Large intestine (tissue), 3 donors: ENCODE measurements at regions not wholly inside any gene's neighbourhood (a gene's known extent, or its start where the extent isn't known, plus 50 kb on each side); places are given as distances from the start of the nearest gene placed in this dataset.
"Not testable (repeated sequence)": the region's sequence is repeated elsewhere in the genome, so short reads cannot be mapped to it uniquely, and the experiment has no call there.

ENCODE experiments used
- DNase-seq, 2 donors: peaks; one replicate each; pipeline versions ENCODE4 v3.0.0 to v3.0.0-alpha.2; 2013
- H3K27ac ChIP-seq: one replicate; pipeline ENCODE4 v1.5.1; 2013; ENCODE audit warnings: low read length
- H3K27me3 ChIP-seq: 2 replicates; pipeline ENCODE4 v1.6.1; 2013; ENCODE audit warnings: low read length; ENCODE audit not compliant: control insufficient read depth, insufficient read depth
- H3K36me3 ChIP-seq: 2 replicates; pipeline ENCODE4 v1.6.1; 2013; ENCODE audit warnings: low read length; ENCODE audit not compliant: control insufficient read depth, insufficient read depth
- H3K4me1 ChIP-seq: one replicate; pipeline ENCODE4 v1.6.1; 2013; ENCODE audit warnings: low read length; ENCODE audit not compliant: control insufficient read depth, insufficient read depth
- H3K4me3 ChIP-seq: one replicate; pipeline ENCODE4 v1.5.1; 2013; ENCODE audit warnings: low read length
- H3K9me3 ChIP-seq: one replicate; pipeline ENCODE4 v1.6.1; 2013; ENCODE audit warnings: mild to moderate bottlenecking, low read depth, low read length, moderate library complexity; ENCODE audit not compliant: control insufficient read depth
- WGBS: methylation state at CpG from one replicate; pipeline ENCODE4 v1.1.5; 2013; ENCODE audit warnings: low lambda C conversion rate; ENCODE audit not compliant: insufficient coverage; 5-methylcytosine and 5-hydroxymethylcytosine counted together

DNA sequence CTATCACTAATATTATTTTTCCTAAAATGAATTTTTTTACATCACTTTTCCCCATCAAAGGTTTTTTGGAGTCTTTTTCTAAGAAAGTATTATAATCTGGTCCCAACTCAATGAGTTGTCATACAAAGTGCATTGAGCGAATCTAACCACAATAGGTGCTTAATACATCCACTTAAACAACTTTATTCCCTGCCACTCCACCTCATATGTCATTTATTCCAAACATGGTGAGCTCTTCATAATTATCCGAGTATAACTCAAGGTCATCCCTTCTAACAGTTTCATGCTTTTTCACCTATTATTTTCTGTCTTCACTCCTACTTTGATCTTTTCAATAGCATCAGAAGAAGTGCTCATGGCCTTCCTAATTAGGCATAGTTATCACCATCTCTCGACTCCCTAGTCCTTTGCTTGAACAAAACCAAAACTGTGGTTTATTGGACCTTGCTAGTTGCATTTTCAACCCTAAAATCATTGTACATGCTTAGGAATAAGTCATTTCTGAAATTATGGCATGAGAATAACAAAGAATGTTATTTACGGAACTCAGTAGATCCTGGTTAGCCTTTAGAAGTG, 754.7 kb upstream of the CTNND2 start:
- Histone ChIP-seq H3K27ac (no peak overlapping the region), H3K9me3 (peaks cover 7% of the 10 kb centered on the region), H3K4me3 (no peak overlapping the region), H3K36me3 (no peaks in the 10 kb centered on the region), H3K4me1 (no peaks in the 10 kb centered on the region), H3K27me3 (no peaks in the 10 kb centered on the region)
- DNase-seq, result no peak
- WGBS, result 78% methylated on average over 1 of the region's 4 CpGs

DNA sequence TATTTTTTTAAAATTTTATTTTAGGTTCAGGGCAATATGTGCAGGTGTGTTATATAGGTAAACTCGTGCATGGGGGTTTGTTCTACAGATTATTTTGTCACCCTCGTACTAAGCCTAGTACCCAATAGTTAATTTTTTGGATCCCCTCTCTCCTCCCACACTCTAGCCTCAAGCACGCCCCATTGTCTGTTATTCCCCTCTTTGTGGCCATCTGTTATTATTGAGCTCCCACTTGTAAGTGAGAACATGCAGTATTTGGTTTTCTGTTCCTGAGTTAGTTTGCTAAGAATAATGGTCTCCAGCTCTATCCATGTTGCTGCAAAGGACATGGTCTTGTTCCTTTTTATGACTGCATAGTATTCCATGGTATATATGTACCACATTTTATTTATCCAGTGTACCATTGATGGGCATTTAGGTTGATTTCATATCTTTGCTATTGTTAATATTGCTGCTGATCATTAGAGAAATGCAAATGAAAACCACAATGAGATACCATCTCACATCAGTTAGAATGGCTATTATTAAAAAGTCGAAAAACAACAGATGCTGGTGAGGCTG, 753.7 kb upstream of the CTNND2 start:
- H3K27ac ChIP-seq, H3K4me1 ChIP-seq, H3K4me3 ChIP-seq, DNase-seq, H3K27me3 ChIP-seq, H3K9me3 ChIP-seq, H3K36me3 ChIP-seq: not testable (repeated sequence)
- 84% methylated on average over 2 of the region's 4 CpGs for WGBS

DNA sequence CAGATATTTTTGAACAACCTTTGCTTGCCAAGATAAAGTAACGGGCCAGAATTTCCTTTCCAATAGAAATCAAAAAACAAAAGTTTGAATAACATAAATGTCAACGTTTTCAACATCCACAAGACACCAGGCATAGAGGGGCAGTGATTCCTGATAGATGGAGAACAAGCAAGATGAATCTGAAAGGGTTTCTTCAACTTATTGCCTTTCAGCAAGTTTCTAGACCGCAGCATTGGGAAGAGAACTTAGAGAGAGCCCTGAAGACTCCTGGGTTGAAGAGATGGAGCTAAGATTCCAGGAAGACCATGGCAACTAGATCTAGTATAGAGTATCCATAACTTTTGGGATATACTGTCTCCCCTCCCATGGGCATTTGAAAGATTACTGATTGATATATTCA, 751.4 kb upstream of the CTNND2 start:
- H3K27me3 ChIP-seq, result no peaks in the 10 kb centered on the region
- H3K9me3 ChIP-seq, result no peaks in the 10 kb centered on the region
- H3K4me1 ChIP-seq, result no peaks in the 10 kb centered on the region
- no peaks in the 10 kb centered on the region for H3K36me3 ChIP-seq
- H3K4me3 ChIP-seq, result no peak overlapping the region
- no peak for DNase-seq
- H3K27ac ChIP-seq, result no peak overlapping the region
- 90% methylated on average over 2 of the region's 3 CpGs for WGBS

DNA sequence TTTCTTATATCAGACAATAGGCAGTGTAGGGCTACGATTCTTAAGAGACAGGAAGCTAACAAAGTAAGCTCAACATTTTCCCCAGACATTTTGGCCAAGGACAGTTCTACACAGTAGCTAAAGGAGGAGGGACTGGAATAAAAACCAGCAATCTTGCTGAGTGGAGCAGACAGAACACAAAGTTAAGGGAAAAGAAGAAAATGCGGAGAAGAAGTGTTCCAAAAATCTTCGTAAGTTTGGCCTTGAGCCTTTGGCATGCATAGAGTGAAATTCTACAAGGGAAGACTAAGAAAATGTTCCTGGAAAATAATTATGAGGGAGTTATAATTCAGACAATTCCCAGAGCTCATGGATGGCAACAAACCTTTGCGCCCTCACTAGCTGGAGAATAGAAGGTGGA, 748.0 kb upstream of the CTNND2 start:
- no peak overlapping the region for H3K27ac ChIP-seq
- 100% methylated on average over 2 of the region's 4 CpGs for WGBS
- no peaks in the 10 kb centered on the region for H3K4me1 ChIP-seq
- no peaks in the 10 kb centered on the region for H3K9me3 ChIP-seq
- no peaks in the 10 kb centered on the region for H3K36me3 ChIP-seq
- no peak for DNase-seq
- H3K27me3 ChIP-seq, result no peaks in the 10 kb centered on the region
- no peak overlapping the region for H3K4me3 ChIP-seq

DNA sequence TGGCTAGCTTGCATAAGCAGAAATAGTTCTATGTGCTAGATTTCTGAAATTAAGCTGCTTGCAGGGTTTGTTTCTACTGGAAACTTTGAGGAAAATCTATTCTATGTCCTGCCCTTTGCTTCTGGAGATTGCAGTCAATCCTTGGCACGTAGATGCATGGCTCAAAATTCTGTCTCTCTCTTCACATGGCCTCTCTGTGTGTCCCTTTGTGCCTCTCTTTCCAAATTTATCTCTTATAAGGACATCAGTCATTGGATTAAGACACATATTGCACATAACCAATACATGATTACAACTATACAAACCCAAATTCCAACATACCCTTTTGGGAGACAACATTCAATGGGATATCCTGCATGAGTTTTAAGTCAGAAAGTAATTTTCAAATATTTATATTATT, 744.3 kb upstream of the CTNND2 start:
- Histone ChIP-seq H3K27ac (no peak overlapping the region), H3K36me3 (no peaks in the 10 kb centered on the region), H3K4me3 (no peak overlapping the region), H3K9me3 (no peaks in the 10 kb centered on the region), H3K4me1 (no peaks in the 10 kb centered on the region), H3K27me3 (no peaks in the 10 kb centered on the region)
- no peak for DNase-seq
- 57% methylated on average over 1 of the region's 1 CpG for WGBS

DNA sequence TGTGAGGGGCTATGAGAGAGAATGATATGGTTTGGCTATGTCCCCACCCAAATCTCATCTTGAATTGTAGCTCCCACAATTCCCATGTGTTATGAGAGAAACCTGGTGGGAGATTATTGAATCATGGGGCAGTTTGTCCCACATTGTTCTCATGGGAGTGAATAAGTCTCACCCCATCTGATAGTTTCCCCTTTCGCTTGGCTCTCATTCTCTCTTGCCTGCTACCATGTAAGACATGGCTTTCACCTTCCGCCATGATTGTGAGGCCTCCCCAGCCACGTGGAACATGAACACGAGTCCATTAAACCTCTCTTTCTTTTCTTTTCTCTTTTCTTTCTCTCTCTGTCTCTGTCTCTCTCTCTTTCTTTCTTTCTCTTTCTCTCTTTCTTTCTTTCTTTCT, 743.4 kb upstream of the CTNND2 start:
- H3K27me3 ChIP-seq, result no peaks in the 10 kb centered on the region
- H3K4me3 ChIP-seq, result no peak overlapping the region
- H3K36me3 ChIP-seq, result no peaks in the 10 kb centered on the region
- 84% methylated on average over 4 of the region's 4 CpGs for WGBS
- H3K9me3 ChIP-seq, result no peaks in the 10 kb centered on the region
- H3K27ac ChIP-seq, result no peak overlapping the region
- H3K4me1 ChIP-seq, result no peaks in the 10 kb centered on the region
- DNase-seq, result no peak

DNA sequence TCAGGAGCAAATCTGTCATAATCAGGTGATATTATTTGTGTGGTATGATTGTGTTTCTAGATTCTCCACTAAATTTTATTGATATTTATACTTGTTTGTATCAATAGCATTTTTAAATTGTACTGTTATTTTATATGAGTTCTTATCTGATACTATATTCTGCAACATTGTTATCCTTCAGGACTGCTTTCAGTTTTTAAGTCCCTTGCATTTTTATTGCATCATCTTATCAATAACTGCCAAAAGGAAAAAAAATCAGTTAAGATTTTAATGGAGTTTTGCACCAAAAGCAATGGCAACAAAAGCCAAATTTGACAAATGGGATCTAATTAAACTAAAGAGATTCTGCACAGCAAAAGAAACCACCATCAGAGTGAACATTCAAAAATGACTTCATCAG, 741.3 kb upstream of the CTNND2 start:
- Histone ChIP-seq H3K4me3 (no peak overlapping the region), H3K27ac (no peak overlapping the region), H3K4me1 (no peaks in the 10 kb centered on the region), H3K36me3 (no peaks in the 10 kb centered on the region), H3K9me3 (no peaks in the 10 kb centered on the region), H3K27me3 (no peaks in the 10 kb centered on the region)
- DNase-seq, result no peak

DNA sequence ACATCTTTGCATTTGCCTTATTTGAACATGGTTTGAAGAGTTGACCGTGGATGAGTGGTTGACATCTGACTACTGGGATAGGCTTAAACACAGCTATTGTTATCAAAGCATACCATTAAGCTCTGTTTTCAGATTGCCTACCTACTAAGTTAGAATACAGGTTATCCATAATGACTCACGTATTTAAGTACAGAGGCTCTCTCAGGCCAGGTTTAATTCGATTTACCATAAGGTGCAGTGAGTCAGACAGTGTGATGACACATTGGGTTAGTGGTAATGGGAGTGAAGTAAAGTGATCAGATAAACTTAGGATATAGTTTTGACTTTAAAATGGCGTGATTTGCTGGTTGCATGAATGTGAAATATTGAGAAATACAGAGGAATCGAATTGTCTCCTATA, 732.0 kb upstream of the CTNND2 start:
- H3K27me3 ChIP-seq, result no peaks in the 10 kb centered on the region
- 83% methylated on average over 2 of the region's 5 CpGs for WGBS
- H3K36me3 ChIP-seq, result no peaks in the 10 kb centered on the region
- no peaks in the 10 kb centered on the region for H3K4me1 ChIP-seq
- no peak for DNase-seq
- H3K4me3 ChIP-seq, result no peak overlapping the region
- H3K27ac ChIP-seq, result no peak overlapping the region
- H3K9me3 ChIP-seq, result no peaks in the 10 kb centered on the region

DNA sequence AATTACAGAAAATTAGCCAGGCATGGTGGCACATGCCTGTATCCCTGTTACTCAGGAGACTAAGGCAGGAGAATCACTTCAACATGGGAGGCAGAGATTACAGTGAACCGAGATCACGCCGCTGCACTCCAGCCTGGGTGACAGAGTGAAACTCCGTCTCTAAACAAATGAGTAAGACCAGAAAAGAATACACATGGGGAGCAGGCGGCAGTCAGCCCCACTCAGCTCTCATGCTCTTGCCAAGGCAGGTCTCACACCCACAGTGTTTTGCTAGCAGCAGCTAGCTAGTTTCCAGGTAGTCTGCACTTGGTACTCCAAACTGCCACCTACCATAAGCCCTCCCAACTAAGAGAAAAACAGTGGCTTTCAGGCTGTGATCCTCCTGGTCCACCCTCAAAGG, 722.3 kb upstream of the CTNND2 start:
- H3K9me3 ChIP-seq, result no peaks in the 10 kb centered on the region
- no peak overlapping the region for H3K4me3 ChIP-seq
- no CpG with 5 or more reads among the region's 5 CpGs for WGBS
- no peaks in the 10 kb centered on the region for H3K4me1 ChIP-seq
- no peak for DNase-seq
- H3K27ac ChIP-seq, result no peak overlapping the region
- no peaks in the 10 kb centered on the region for H3K36me3 ChIP-seq
- H3K27me3 ChIP-seq, result no peaks in the 10 kb centered on the region

DNA sequence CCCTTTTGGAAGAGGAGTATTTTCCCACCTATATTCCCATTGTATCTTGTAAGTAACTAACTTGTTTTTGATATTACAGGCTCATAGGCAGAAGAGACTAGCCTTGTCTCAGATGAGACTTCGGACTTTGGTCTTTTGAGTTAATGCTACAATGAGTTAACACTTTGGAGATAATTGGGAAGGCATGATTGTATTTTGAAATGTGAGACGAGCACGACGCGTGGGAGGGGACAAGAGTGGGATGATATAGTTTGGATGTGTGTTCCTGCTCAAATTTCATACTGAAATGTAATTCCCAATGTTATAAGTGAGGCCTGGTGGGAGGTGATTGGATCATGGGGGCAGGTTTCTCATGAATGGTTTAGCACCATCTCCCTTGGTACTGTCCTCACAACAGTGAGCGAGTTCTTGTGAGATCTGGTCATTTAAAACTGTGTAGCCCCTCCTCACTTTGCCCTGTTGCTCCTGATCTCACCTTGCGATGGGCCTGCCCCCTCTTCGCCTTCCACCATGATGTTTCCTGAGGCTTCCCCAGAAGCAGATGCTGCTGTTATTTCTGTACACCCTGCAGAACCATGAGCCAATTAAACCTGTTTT, 721.5 kb upstream of the CTNND2 start:
- Histone ChIP-seq H3K4me3 (no peak overlapping the region), H3K4me1 (no peaks in the 10 kb centered on the region), H3K27me3 (no peaks in the 10 kb centered on the region), H3K27ac (no peak overlapping the region), H3K9me3 (no peaks in the 10 kb centered on the region), H3K36me3 (no peaks in the 10 kb centered on the region)
- no CpG with 5 or more reads among the region's 8 CpGs for WGBS
- DNase-seq, result no peak
